GM21619 (cell line): ENCODE measurements at regions not wholly inside any gene's neighbourhood (a gene's known extent, or its start where the extent isn't known, plus 50 kb on each side); places are given as distances from the start of the nearest gene placed in this dataset.

Experiments
- ATAC-seq: cut with Tn5 transposase; IDR thresholded peaks from one replicate; pipeline ENCODE4 v1.9.1; 2021; ENCODE audit not compliant: unreplicated experiment

DNA sequence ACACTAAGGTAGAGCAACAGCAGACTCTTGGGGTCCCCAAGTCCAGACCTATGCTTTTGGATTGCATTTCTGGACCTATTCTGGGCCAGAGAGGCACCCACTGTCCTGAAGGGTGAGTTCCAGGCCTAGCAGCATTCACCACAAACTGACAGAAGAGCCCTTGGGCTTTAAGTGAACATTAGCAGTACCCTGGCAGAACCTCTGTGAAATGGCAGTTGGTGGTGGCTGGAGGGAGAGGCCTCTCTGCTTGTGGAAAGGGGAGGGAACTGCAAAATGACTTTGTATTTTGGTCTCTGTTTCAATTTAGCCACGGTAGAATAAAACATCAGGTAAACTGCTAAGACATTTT lies 1211.9 kb downstream of the PCDH18 start:
- no peak for ATAC-seq

GRCh38 chr4:136319789-136320464 lies 1212.4 kb downstream of the PCDH18 start:
- no peak for ATAC-seq

GRCh38 chr4:136316961-136317360 lies 1215.3 kb downstream of the PCDH18 start:
- ATAC-seq = no peak

GRCh38 chr4:136314686-136315085 lies 1217.6 kb downstream of the PCDH18 start:
- no peak for ATAC-seq

- no peak for ATAC-seq
Measured at GRCh38 chr4:136311774-136312173, 1220.5 kb downstream of the PCDH18 start.

GRCh38 chr4:136307765-136308164 lies 1224.5 kb downstream of the PCDH18 start:
- no peak for ATAC-seq

GRCh38 chr4:136306361-136306760 lies 1225.9 kb downstream of the PCDH18 start:
- no peak for ATAC-seq

DNA sequence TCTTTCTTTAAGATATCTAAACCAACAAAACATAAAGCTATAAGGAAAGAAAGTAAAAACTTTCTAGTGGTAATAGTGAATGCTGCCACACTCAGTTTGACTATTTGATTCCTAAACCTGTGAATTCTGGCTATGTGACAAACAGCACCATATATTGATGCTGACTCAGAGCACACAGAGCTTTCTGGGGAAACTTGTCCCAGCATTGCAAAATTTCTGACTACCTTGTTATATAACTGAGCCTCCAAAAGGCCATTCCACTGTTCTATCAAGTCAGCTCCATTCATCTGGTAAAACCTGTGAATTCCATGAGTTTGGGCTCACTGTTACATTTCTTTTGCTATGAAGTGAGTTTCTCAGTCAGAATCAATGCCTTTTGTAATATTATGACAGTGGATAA lies 1229.7 kb downstream of the PCDH18 start:
- ATAC-seq = no peak

DNA sequence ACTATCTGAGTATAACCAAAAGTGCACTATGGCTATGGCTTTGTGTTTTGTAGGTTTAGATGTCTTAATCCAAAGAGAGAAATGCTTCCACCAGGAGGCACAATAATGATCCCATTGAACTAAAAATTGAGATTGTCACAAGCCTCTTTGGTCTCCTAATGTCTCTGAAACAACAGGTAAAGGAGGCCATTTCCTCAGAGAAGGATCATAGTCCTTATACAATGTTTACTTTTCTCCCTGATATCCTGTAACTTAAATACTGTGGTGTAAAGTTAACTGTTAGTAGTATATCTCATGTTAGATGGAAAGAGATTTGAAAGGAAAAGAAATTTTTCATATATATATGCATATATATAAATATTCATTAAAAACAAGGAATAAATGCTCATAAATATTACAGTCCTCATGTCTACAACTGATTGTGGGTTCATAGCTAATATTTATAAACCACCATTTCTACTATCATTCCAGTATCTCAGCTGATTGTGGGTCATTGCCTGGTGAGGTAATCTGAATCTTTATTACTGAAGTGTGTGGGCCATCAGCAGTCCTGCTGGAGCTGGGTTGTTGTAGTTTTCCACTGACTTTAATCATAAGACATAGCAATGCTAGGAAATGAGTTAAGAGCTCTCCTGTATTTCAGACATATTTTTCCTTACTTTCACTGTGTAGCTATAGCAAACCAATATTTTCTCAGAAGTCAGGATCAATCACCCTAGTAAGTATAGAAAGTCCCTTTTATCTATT lies 1230.4 kb downstream of the PCDH18 start:
- ATAC-seq = no peak

DNA sequence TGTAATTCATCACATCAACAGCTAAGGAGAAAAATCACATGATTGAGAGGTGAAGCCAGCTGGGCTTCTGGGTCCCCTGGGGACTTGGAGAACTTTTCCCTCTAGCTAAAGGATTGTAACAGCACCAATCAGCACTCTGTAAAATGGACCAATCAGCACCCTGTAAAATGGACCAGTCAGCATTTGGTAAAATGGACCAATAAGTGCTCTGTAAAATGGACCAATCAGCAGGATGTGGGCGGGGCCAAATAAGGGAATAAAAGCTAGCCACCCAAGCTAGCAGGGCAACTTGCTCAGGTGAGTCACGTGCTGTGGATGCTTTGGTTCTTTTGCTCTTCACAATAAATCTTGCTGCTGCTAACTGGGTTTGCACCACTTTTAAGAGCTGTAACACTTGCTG lies 1248.3 kb downstream of the PCDH18 start:
- ATAC-seq = no peak

DNA sequence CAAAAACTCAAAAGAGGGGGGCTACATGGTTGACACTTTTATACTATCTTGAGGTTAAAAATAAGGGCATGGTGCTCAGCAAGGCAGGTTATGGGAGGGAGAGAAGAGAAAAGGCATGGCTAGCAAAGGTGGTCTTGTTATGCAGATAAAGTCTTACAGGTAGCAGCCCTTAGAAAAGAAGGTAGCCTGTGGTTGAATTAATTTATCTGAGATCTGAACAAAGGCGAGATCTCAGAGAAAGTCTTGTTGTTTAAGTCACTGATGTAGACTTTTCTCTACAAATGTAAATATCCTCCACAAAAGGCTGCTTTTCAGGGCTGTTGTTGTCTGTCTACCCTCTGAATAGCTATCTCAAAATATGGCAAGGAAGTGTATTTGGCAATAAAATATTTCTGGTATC lies 1250.4 kb downstream of the PCDH18 start:
- ATAC-seq = no peak

DNA sequence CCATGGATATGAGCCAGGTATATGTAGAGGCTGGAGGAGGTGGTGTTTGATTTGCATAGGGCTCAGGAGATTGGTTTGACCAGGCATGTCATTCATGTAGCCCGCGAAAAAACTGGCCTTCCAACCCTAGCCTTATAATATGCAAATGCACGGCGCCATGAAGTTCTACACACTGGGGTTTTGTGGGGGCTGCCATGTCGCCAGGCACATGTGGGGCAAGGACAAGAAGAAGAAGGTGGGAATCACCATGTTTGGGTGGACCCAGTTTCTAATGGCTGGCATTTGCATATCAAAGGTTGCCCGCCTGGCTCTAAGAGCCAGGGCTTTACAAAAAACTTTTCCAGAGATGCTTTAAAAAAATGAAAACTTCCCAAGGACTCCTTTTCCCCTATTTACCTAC lies 1251.0 kb downstream of the PCDH18 start:
- ATAC-seq = no peak

- ATAC-seq = no peak
Measured at GRCh38 chr4:136277741-136278140, 1254.6 kb downstream of the PCDH18 start.

GRCh38 chr4:136246876-136247275 lies 1285.4 kb downstream of the PCDH18 start:
- no peak for ATAC-seq

DNA sequence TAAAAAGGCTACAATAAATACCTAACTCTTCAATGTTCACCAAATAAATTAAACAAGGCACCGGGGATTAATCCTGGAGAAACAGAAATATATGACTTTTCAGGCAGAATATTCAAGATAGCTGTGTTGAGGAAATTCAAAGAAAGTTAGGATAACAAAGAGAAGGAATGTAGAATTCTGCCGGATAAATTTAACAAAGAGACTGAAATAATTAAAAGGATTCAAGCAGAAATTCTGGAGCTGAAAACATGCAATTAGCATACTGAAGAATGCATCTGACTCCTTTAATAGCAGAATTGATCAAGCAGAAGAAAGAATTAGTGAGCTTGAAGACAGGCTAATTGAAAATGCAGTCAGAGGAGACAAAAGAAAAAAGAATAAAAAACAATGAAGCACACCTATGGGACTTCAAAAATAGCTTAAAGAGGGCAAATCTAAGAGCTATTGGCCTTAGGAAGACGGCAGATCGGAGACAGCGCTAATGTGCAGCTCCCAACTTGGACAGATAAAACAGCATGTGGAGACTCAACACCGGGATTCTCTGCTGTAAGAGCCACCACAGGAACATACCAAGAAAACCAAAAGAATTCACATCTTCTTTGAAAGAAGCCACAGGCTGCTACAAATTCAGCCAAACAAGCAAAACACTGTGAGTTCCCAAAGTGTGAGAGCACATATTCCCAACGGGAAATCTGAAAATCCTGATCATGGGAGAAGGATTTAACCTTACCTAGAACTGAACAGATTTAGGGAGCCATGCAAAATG lies 1290.9 kb downstream of the PCDH18 start:
- ATAC-seq = no peak

GRCh38 chr4:136227315-136227714 lies 1305.0 kb downstream of the PCDH18 start:
- no peak for ATAC-seq

GRCh38 chr4:136219592-136220125 lies 1312.6 kb downstream of the PCDH18 start:
- no peak for ATAC-seq

- ATAC-seq = no peak
Measured at GRCh38 chr4:136203199-136203598, 1329.1 kb downstream of the PCDH18 start.

DNA sequence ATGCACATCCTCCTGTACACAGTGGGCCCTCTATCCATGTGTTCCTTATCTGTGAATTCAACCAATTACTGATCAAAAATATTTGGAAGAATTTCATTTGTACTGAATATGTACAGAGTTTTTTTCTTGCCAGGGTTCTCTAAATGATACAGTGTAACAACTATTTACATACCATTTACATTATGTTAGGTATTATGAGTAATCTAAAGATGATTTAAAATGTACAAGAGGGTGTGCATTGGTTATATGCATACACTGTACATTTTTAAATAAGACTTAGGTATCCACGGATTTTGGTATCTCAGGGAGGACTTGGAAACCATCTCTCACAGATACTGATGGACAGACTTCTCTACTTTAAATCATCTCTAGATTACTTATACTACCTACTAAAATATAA lies 1333.9 kb downstream of the PCDH18 start:
- no peak for ATAC-seq

GRCh38 chr4:136194962-136195361 lies 1337.3 kb downstream of the PCDH18 start:
- ATAC-seq = no peak

GRCh38 chr4:136186650-136187049 lies 1345.6 kb downstream of the PCDH18 start:
- no peak for ATAC-seq

DNA sequence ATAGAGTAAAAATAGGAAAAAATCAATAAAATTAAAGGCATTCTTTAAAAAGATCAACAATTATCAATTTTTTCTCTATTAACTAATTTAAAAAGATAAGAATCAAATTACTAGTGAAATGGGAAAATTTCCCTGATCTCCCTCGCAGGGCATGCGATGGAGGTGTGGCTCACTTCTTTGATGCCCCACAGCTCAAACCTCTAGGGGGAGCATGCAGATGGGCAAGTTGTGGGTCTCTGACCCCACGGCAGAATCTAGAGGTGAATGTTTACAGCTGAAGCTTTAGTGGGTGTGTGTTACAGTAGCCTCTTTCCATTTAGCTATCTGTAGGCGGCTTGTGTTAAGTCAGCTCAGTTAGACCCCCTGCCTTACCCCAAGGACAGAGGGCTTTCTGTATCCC lies 1348.8 kb downstream of the PCDH18 start:
- no peak for ATAC-seq
